Inflammatory macrophage (primary cell): ENCODE measurements at regions not wholly inside any gene's neighbourhood (a gene's known extent, or its start where the extent isn't known, plus 50 kb on each side); places are given as distances from the start of the nearest gene placed in this dataset.
"Not testable (repeated sequence)": the region's sequence is repeated elsewhere in the genome, so short reads cannot be mapped to it uniquely, and the experiment has no call there.

Experiments
- DNase-seq, 2 donors: peaks; one replicate each; pipeline ENCODE4 v3.0.0-alpha.2; 2020 to 2022

DNA sequence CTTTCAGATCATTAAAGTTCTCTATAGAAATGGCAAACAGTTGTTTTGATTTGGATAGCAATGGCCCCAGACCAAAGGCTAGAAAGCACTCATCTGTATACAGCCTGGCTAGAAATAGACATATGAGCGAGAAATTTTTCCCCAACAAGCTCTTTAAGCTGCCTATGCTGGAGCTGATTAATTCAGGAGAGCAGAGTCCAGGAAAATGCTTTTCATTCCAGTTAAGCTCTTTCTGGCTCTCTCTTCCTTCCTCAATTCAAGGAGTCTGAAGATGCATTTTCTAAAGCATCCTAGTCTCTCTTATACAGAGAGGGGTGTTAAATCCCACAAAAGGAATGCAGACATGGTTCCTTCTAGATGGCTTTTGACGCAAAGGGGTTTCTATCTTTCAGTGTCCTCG is 141.7 kb upstream of the RAI2 start:
- no peak for DNase-seq

DNA sequence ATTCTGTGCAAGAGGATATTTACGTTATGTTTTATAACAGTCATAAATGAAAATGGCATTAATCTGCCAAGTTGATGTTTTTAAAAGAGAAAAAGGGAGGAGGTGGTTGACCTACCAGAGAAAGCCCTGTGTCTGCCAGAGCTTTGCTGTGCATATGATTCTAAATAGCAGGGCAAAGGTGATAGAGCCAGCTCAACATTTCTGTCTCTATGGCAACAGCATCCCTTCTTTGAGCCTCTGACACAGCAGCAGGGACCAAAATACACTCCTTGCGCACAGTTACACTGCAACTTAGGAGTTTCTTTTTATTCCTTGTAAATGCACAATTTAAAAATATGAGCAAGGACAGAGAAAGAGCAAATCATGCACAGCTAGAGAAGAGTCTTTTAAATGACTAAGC is 133.3 kb upstream of the RAI2 start:
- no peak for DNase-seq

DNA sequence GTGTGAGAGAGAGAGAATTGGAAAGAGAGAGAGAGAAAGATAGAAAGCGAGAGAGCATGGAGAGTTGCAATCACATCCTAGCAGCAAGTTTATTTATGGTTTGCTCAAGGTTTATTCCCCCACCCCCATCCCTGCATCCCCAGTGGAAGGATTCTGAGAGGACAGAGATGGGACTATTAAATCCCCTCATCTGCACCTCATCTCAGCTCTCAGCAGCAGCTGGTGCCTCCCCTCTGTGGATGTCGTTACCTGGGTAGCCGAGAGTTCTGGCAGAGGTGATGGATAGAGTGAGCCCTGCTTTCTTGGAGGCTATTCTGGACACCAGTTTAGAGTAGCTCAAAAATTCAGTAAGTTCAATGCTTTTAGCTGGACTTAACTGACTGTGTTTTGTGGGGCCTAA is 132.0 kb upstream of the RAI2 start:
- no peak for DNase-seq

DNA sequence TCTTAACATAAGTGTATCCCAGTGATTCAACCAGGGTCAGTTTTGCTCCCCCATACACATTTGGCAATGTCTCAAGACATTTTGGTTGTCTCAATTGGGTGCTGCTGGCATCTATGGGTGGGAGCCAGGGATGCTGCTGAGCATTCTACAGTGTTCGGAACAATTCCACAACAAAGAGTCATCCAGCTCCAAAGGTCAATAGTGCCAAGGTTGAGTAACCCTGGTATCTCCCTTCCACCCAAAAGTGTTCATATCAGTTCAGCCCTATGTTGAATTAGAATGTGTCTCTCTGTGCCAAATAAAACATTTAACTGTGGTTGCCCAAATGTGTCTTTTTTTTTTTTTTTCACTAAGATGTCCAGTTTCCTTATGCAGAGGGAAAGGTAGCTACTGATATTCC is 129.4 kb upstream of the RAI2 start:
- DNase-seq, result no peak

DNA sequence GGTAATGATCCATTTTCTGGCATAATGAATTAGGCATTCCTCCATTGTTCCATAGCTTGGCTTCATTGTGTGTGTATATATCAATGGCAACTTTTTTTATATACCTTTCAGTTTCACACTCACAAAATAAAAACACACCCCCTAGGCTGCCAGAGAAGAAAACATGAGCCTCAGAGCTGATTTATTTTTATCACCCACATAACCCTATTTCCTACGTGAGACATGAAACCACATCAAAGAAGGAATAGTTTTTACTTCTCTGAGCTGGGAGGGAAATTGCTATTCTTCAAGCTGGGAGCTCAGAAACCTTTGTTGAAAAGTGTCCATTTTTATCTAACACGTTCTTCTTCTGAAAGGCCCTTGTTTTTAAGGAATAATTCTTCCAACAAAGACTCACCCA is 126.7 kb upstream of the RAI2 start:
- DNase-seq, result no peak

DNA sequence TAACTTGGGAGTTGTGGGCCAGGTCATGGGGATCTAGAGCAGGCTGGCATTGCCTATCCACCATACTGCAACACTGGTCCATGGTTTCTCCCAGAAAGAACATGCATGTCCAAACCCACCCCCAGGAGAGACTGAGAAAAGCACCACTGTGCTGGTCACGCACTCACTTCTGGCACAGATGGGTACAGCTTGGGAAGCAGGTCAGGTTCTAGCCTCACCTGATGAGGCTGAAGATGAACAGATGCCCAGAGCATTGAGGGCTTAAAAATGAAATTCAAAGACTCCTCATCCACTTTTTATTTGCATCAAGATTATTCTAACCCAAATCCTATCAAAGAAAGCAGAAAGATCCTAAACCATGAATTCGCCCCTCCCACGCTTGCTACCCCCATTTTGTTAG is 125.9 kb upstream of the RAI2 start:
- no peak for DNase-seq

DNA sequence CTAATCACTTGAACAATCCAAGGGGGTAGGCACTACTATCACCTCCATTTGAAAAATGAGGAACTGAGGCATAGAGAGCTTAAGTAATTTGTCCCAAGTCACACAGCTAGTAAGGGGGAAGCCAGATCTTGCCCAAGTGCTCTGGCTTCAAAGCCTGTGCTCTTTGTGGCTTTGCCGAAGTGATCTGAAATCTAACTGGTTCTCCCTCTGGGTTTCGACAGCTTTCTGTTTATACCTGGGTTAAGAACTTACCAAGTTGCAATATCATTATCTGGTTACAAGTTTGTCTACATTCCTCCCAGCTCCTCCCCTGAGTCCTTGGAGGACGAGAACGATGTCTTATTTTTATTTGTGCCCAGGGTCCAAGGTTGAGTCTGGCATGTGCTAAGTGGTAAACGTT is 125.3 kb upstream of the RAI2 start:
- DNase-seq, result no peak

DNA sequence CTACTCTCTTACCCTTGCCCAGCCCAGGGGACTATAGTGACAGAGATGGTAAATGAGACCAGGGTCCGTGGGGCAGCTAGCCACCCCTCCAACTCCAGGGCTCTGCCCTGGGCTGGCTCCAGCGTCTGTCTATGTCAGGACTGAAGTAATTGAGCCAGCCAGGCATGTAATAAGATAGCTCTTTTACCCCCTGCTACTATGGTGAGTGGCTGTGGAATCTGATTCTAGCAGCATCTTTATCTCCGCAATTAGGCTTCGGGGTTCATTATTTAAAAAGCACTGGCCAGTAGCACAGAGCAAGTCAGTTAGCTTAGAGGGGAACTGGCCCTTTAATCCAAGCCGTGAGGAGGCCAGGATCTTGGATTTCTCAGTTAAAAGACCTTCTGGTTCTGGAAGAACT is 123.3 kb upstream of the RAI2 start:
- no peak for DNase-seq

DNA sequence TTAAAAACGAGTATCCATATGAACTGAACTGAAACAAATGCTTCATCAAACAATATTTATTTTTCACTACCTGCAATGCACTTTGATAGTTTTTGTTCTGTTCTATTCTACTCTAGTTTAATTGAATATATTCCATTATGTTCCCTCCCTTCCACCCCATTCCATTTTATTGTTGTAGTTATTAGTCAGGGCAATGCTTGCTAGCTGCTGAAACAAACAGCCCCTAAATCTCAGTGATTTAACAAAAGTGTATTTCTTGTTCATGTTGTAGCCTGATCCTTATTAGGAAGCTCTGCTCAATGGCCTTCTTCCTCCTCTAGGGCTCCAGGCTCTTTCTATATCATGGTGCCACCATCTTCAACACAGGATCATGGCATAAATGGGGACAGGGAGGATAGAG is 122.3 kb upstream of the RAI2 start:
- DNase-seq, result no peak

DNA sequence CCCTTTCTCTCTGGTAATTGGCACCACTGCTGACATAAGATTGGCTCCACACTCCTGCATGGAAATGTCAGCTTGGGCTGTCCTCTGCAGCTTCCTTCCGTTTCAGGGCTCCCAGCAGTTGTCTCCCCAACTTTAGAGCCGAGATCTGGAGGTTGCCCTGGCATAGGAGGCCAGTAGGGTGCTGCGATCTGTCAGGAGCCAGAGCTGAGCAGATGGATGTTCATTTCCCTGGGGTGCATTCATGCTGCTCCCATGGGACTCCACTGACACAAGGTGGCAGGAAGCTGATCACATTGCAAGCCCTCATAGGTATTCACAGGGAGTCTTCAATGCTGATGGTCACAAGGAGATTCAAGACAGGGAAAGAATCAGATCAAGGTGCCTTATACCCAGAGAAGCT is 116.6 kb upstream of the RAI2 start:
- no peak for DNase-seq

DNA sequence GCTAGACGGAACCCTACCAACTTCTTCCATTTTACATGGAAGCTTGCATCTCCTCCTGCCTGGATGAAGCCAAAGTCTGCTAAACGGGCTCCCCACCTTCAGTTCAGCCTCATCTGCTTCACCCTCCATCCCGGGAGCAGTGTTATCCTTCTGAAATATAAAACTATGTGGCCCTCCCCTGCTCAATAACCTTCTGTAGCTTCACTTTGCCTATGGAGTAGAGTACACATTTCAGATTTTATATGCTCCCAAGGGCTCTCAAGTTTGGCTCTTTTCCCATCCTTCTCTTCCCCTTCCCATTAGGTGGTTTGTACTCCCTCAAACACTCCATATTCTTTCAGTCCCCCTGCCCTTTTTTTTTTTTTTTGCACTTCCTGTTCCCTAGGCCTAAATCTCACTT is 115.9 kb upstream of the RAI2 start:
- DNase-seq, result no peak

DNA sequence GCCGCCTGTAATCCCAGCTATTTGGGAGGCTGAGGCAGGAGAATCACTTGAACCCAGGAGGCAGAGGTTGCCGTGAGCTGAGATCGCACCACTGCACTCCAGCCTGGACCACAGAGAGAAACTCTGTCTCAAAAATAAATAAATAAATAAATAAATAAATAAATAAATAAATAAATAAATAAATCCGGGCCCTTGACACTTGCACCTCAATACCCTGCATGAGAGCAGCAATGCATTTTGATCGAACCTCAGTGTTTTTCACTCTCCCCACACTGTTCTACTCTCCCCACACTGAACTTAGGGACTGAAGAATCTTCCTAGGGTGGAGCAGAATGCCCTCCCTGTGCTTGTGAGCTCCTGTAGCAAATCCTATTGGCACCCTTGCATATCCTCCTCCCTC is 114.3 kb upstream of the RAI2 start:
- DNase-seq, result not testable (repeated sequence)

DNA sequence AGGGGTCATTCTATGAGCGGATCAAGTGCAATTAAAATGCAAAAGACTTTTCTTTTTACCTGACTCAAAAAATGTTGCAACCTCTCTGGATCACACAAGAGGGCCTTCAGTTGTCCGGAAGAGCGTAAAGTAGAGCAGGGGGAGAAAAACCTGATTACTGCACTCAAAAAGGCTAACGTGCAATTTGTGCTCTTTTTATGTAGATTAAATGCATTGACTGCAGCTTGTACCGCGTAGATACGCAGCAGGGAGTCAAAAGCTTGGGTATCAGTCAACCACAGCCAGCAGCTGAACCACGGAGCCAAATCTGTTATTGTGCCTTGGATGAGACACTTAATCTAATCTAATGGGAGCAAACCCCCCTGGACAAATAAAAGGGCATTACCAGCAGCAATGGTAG is 107.3 kb upstream of the RAI2 start:
- DNase-seq, result no peak

DNA sequence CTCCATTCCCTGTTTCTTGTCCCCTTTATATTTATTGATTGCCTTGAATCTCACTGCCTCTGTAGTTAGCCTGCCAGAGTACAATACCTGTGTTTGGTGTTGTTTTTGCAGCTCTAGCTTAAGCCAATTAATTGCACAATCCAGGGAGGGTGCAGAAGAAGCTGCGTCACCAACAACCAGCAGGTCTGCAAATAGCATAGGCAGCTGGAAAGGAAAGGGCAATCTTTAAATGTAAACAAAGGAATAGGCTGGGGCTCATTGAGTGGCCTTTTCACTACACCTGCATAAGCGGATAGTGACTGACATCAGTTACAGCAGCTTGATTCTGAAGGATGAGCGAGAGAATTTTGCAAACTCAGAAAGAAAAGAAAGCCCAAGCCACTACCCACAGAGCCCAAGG is 106.8 kb upstream of the RAI2 start:
- no peak for DNase-seq

DNA sequence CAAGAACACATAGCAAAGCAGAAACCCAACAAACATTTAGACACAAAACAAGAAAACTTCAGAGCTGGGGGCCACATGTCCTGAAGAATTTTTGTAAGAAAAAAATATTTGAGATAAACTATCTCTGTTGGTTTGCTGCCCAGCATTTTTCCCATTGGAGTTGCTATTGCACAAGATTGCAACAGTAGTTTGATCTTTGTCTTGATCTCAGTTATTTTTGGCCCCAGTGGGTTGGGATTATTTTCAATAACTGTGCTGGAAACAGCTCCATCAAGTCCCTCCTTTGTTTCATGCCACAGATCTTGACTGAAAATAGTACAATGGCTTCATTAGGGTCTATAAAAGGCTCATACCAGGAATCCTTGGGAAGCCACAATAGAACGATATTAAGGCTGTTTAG is 103.8 kb upstream of the RAI2 start:
- no peak for DNase-seq

DNA sequence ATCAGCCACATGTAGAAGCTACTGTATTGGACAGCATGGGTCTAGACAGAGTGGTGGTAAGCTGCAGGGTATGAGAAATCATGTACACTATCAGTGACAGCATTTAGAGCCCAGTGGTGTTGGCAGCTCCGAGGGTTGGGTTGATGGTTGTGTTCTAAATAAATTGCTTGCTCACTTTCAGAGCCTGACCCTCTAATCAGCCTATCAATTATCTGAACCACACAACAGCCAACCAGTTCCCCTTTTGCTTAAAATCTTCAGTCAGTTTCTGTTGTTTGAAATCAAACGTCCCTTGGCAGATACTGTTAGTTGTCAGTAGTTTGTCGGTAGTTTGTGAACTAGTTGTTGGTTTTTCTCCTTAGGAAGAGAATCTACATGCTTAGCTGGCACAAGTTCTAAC is 99.8 kb upstream of the RAI2 start:
- no peak for DNase-seq

DNA sequence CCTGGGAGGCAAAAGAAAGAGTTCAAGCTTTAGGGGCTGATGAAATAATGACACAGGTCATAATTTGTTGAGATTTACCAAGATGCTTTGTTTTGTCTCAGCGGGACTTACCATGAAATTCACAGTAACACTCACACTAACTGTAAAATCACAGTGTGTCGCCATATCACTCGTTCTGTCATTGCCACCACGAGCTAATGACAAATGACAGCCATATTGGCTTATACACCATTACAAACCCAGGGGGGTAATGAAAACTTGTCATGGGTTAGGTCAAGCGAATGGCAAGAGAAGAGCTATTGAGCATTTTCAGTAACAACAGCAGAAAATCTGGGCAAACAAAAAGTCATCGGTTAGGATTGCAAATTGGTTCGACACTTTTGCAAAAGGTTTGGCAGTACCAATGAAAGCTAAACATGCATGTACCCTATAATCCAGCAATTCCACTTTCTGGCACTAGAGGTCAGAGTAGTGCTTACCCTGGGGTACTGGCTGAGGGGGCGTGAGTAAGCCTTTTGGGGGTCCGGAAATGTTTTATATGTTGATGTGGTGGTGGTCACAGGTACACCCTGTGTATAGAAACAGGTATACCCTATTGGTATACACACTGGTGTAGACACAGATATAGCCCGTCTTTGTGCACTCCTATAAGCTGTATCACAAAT is 83.9 kb upstream of the RAI2 start:
- peak; percentile 2 to 3 for DNase-seq

DNA sequence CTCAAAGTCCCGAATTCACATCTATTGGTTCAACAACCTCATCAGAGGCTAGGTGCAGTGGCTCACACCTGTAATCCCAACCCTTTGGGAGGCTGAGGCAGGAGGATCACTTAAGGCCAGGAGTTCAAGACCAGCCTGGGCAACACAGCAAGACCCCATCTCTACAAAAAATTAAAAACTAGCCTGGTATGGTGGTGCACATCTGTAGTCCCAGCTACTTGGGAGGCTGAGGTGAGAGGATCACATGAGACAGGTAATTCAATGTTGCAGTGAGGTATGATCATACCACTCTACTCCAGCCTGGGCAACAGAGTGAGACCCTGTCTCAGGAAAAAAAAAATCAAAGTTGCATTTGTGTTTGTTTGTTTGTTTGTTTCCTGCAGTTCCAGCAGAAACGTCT is 80.1 kb upstream of the RAI2 start:
- not testable (repeated sequence) for DNase-seq

DNA sequence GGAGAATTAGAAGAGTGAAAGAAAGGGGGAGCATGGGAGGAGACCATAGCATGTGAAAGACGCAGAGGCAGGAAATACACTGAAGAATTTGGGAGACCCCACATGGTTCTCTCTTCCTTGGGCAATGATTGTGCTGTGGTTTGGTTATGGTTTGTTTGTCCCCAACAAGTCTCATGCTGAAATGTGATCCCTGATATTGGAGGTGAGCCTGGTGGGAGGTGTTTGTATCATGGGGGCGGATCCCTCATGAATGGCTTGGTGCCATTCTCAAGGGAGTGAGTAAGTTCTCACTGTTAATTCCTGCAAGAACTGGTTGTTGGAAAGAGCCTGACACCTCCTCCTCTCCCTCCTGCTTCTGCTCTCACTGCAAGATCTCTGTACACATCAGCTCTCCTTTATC is 78.6 kb upstream of the RAI2 start:
- no peak for DNase-seq

DNA sequence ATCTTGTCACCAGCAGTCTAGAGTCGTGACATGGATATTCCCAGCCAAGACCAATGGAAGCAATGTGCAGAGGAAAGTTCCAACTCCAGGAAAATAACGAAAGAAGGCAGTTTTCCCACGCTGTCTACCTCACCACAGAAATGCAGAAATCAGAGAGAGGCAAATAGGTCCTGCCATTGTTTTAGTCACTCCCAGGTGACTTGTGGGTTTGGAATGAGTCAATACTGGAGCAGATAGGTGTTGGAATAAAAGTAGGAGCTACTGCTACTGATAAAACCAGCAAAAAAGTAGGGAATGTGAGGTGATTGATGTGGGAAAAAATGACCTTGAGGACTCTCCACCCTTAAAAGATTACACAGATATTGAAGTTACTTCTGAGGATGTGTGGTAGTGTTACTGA is 72.8 kb upstream of the RAI2 start:
- no peak for DNase-seq

DNA sequence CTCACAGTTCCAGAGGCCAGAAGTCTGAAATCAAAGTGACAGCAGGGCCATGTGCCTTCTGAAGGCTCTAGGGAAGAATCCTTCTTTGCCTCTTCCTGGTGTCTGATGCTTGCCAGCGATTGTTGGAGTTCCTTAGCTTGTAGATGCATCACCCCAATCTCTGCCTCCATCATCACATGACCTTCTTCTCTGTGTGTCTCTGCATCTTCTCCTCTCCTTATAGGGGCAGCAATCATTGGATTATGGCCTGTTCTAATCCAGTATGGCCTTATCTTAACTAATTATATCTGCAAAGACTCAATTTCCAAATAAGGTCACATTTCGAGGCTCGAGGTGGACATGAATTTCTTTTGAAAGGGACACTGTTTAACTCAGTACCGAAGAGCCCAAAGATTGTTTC is 71.7 kb upstream of the RAI2 start:
- DNase-seq, result no peak

DNA sequence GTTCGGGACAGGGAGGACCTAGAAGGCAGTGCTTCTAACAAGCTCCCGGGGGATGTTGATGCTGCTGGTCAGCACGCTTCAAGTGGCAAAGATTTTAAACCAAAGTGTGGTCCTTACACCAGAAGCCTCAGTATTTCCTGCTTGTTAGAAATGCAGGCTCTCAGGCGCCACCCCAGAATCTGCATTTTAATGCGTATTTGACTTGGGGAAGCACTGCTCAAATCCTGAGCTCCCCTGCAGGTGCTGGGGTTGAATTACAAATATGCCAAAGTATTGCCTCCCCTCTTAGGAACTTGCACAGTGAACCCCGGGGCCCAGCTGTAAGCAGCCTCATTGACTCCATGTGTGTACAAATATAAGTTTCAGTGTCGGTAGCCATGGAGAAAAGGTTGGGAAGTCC is 70.8 kb upstream of the RAI2 start:
- no peak for DNase-seq

DNA sequence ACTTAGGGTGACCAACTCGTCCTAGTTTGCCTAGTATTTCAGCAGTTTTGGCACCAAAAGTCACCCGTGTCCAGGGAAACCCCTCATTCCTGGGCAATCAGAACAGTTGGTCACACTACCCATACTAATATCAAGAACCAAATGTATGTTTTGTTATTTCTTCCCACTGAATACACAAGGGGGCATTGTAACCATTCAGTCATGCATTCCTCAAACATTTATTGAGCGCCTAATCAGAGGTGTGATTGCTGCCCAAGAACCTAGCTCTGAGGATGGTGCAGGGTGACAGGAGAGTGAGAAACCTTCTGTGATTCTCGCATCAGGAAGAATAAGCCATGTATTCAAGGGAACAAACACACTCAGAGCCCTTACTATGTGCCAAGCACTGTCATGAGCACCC is 69.8 kb upstream of the RAI2 start:
- DNase-seq, result no peak

DNA sequence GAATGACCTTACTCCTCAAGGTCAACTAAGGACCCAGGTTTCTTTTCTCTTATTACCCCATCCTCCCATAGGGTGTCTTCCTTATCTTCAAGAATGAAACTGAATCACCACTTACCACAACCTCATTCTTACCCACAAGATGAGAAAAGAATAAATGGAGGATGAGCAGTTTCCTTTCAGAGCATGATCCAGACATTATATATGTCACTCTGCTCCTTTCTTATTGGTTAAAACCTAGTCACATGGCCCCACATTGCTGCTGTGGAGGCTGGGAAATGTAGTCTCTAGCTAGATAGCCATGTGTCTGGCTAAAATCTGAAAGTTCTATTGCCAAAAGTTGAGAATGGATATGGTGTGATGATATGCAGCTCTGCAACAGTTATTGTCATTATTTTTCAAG is 62.4 kb upstream of the RAI2 start:
- DNase-seq, result no peak

DNA sequence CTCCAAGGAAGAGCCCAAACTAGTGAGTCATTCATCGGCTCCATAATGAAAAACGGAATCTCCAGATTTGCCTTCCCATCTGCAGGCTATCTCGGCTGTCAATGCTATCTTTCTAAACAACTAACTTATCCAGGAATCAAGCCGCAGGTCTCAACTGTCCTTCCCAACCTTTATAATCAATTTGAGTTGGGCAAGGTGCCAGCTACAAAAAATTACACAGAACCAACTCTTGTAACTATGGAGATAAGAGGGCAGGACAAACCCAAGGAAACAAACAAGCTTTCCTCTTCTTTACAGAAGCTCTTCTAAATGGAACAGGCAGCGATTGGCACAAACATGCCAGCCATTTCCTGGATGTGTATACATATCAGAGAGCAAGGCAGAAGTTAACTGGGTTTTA is 61.2 kb upstream of the RAI2 start:
- no peak for DNase-seq
